NCI-H1105 treated with DMSO at 0.1 percent for 48 hours (cell line): ENCODE measurements at regions not wholly inside any gene's neighbourhood (a gene's known extent, or its start where the extent isn't known, plus 50 kb on each side); places are given as distances from the start of the nearest gene placed in this dataset.

Experiments used
- DNase-seq: peaks from one replicate; lab custom pipeline; 2025; lab: John Stamatoyannopoulos, UW

DNA sequence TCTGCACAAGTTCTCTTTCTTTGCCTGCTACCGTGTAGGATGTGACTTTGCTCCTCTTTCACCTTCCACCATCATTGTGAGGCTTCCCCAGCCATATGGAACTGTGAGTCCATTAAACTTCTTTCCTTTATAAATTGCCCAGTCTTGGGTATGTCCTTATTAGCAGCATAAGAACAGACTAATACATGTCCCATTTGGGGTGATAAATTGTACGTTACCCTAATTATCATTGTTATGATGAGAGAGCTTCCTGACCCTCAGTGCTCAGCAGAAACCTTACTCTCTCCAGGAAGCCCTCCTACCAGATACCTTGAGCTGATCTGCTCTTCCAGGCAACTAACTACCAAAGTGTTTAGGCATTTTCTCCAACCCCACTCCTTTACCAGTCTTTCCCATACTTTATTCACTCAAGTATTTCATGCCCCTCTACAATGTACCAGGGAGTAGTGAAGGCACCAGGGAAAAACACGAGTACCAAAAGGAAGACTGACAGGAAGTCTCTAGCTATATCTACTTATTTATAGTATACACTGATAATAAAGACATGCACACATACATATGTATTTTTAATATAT, 196.2 kb downstream of the MYCN start:
- DNase-seq: no peak

DNA sequence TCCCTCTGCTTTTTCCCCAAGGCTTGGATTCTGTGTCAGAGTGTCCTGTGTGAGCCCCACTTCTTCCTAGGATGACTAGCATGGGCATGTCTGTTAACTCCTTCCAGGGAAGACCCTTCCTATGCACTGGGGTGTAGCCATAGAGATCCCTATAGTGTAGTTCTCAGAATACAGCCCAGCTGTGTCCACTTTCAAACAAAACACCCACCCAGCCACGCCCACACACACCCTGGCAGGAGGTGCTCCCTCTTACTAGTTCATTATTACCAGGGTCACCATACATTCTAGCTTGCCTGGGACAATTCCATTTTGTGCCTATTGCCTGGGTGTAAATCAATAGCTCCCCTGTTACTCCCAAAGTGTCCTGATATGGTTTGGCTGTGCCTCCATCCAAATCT, 195.6 kb downstream of the MYCN start:
- no peak for DNase-seq

DNA sequence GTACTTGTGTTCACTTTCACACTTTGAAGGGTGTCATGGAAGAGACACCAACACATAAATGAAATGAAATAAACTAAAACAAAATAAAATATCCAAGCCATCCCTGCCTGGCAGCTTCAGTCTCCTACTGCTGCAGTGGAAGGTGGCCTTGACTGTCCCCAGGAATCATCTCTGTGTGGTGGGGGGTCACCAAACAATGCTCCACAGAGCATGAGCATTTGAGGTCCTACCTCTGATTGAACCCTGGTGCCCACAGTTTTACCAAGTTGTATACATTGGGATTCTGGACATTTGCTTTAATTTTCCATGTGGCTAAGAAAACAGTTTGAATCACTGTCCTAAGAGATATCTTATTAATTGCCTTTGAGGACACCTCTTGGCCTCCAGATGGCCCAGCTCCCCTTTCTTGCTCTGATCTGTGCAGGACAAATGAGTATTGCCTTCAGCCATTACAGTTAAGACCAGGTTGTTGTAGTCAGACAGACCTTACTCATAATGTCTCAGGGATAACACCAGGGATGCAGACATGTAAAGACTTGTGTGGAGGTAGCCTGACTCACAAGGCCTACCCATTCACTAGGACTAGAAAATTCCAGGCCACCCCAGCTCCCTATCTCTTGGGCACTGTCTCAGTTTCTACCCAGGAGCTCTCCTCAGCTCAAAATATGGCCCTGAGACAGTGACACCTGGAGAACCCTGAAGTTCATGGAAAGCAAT, 195.0 kb downstream of the MYCN start:
- no peak for DNase-seq

DNA sequence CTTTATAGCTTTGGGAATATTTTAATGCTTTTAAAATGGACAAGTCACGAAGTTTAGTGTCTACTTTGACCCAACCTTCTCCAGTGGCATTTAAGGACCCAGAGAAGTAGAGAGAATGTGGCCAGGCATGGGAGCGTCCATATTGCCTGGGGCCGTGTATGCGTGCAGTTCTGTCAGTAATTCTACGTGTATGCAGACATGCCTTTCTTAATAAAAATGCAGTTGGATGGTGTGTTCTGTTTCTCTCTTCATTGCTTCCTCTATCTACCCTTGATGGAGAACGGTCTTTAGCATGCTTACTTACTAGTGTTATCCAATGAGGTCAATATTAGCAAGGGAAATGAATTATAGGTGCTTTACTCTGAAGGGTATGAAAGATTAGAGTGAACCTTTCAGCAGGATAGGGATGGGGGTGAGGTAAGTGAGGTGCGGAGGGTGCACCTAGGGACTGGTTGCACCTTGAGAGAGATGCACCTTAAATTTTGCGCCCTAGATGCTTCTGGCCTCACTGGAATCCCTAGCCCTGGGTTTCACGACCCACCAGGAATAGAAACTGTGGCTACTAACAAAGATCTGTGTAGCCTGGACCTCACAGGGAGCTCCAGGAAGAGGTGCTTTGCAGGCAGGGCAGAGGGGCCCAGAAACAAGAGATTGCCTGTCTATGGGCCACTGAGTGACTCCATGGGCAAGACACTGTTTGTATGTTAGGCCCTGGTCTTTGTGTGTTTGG, 194.3 kb downstream of the MYCN start:
- DNase-seq: no peak

DNA sequence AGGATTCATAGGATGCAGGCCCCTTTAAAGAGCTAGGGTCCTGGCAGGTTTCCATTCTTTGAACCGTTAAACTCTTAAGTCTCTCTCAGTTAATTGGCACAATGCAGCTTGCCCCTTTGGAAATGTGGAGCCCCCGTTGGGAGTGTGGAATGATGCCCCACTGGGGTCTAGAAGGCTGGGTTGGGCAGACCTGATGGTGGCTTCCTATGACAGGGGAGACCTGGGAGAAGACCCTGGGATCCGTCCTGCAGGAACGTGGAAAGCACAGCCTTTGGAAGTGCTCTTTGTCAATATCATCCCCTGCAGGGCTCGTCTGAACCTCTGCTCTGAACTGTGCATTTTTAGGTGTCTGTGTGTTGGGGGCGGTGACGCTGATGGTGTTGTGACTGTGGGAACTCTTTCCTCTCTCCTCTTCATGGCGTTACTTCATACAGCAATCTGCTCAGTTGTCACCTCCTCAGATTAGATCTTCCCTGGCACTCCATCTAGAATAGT, 190.6 kb downstream of the MYCN start:
- no peak for DNase-seq

DNA sequence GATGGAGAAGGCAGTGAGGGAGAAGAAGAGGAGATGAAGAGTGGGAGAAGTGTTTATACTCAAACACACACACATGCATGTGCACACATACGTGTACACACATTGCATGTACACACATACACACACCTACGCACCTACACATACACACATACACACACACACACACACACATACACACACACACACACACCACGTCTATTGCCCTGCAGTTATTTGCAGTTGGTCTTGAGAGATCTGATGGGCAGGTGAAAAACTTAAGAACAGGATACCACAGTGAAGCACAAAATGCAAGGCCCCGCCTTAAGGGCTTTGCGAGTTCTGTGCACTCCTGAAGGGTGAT, 190.2 kb downstream of the MYCN start:
- no peak for DNase-seq

DNA sequence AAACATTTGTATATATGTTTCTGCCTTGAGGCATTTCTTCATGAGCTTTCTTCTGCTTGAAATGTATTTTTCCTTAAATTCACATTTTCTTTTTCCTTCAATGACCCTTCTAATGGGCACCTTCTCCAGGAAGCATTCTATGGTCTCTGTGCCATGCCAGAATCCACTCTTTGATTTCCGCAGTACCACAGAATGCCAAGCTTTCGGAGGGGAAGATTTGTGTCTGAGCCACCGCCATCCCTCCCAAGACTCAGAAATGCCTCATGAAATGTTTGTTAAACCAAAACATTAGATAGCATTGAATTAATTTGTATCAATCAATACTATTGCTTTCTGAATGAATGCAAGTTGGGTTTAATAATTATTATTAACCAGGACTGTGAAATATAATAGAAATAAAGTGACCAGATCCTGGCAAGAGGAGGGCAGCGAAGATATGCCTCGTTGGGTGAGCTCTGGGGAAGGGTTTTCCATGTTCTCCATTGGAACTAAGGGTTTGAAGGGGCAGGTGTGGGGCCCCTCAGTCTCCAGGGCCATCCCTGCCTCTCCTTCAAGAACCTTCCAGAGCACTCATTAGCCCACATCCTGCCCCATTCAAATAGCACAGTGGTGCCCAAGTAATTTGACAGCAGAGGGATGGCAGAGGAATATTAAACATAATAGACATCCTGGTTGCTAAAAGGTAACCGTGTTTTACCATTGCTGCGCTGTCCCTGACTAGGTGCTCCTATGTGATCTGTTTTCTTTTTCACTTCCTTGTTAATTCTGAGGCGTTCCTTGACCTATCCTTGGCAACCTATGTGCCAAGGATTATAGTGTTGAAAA, 189.6 kb downstream of the MYCN start:
- no peak for DNase-seq

DNA sequence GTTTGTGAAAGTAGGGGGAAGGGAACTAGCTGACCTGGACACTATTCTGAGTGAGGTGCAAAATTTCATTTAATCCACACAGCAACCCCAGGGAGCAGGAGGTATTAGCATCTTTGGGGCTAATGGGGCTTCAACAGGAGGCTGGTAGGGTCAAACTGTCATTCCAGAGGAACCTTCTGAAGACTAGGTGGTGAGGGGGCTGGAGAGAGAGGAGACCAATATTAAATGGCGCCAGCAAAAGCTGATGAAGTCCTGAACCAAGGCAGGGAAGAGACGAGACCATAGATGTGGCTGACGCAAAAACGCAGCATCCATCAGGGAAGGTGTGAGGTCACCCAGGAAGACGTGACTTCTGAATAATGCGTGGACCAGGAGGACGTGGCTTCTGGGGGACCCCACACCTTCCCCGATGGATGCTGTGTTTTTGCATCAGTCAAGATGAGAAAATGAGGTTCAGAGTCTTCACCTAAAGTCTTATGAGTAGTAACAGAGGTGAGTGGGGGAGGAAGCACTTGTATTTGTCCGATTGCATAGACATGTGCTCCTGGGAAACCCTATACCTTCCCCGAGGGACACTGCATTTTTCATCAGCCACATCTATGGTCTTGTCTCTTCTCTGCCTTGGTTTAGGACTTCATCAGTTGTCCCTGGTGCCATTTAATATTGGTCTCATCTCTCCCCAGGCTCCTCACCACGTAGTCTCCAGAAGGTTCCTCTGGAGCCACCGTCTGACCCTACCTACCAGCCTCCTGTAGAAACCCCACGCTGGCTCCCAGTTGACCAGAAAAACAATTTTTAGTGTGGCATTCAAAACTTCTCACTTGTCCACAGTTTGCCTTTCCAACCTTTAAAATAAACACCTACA, 188.6 kb downstream of the MYCN start:
- no peak for DNase-seq

DNA sequence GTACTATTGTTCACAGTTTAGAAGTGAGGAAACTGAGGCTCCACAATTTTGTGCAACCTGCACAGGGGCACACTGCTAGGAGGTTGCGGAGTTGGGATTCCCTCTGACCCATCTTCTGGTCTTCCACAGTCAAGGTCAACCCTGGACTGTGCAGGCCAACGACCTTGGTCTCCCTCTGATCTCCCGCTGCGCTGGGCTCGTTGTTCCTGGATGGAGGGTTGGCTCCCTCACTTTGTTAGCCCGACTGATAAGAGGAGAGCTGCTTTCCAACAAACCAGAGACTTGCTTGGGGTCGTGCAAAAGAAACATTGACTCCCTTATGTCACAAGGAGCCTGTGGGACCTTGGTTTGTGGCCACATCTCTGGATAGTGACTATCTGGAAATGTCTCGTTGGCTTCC, 187.6 kb downstream of the MYCN start:
- DNase-seq: no peak

DNA sequence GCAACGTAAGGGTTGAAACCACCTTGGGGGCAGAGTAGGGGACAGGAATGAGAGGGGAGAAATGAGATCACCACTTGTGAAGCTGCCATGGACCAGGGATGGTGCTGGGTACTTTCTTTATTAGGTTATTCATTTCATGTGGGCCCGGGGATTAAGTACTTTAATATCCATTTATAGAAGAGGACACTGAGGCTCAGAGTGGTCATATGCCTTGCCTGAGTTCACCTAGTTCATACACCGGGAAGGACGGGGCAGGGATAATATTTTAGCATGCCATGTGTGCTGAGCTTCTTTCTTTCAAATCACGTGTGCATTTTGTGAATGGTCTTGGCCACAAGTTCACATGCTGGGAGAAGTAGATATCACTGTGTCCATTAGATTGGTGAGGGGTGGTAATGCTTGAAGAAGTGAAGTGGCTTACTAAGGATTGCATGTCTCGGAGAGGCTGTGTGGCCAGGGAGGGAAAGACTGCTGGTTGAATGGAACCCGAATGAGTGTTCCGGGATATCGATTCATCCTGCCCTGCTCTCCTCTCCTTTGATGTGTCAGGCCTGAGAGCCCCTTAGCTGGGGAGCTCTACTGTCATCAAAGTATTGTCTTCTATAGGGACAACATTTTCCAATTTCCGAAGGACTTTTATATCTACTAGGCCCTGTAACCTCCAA, 187.1 kb downstream of the MYCN start:
- DNase-seq: no peak

DNA sequence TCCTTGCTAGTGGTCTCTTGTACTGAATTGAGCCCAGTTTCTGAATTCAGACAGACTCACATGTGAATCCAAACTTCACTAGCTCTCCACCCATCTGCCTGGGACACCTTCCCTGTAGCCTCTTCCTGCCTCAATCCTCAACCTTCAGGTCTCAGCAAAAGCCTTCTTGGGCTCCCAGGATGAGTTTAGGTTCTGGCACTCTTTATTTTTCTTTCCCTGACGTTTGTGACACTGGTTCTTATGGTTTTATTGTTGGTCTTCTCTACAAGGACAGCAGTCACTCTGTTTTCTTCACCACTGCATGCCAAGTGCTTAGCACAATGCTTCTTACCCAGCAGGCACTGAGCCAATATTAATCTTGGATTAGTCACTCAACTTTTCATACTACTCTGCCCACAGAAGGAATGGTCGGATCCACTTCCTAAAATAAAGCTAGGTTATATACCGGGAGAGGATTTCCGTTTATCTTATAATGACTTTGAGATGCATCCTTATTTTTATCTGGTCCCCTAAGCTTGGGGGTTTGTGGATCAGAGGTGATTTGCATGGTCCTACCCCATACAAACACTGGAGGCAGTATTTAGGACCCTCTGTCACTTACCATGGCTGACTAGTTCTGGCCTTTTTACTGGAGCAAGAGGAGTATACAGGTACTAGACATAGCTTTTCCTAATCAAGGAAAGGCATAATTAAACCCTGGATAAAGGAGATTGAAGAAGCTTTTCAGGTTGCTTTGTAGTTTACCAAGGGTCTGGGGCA, 186.3 kb downstream of the MYCN start:
- DNase-seq: no peak

DNA sequence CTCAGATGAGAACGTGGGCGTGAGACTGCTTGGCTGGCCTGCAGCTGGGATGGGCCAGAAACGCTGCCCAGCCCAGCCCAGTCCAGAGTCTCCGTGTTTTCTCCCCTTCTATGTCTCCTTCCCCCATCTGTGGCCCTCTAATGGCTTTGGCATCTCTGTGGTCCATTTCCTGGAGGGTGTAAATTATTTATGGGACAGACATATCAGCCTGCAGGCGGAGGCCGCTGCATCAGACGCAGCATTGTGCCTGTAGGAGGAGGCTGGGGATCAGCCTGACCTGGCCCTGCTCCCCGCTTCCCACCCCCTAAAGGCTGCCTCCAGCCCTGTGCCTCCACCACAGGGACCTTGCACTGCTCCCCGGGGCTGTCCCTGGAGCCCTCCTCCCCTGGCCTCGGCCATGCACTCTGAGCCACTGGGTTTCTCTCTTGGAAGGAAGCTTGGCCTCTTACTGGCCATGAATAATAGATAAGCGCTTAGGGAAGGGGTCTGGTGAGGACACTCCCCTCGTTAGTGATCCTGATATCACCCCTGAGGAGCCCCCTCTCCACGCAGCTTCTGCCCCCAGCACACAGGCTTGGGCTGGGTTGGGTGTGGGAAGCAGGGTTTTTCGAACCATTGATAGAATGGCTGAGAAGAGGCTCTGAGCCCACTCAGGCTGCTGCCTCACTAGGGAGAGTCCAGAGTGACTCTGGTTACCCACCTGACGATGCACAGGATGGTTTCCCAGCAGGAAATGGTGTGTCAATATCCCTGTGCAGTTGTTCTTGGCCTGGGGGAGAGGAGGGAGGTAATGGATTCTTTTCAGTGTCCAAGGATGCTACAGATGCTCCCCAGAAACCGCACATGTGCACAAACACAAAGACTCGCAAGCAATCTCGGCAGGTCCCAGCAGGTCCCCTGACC, 185.5 kb downstream of the MYCN start:
- no peak for DNase-seq

DNA sequence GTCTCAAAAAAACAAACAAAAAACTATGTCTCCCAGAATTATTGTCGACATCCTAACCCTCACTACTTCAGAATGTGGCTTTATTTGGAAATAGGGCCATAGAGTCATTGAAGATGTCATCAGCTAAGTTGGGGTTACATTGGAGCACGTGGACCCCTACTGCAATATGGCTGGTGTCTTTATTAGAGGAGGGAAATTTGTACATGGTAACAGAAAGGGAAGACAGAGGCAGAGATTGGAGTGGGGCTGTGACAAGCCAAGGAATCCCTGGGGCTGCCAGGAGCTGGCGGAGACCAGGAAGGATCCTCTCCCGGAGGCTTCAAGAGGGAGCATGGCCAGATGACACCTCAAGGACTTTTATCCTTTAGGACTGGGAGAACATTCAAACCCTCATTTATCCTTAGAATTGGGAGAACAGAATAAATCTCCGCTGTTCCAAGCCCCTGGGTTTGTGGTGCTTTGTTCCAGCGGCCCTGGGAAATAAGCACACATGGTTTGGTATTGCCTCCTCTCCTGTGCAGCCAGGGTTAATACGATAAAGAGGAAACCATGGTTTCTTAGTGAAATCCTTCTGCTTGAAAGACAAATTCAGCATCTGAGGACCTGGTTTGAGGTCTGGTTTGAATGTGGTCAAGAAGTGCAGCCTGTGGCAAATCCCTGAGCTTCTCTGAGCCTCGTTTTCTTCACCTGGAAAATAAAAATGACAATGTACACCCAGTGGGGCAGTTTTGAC, 184.7 kb downstream of the MYCN start:
- DNase-seq: no peak

DNA sequence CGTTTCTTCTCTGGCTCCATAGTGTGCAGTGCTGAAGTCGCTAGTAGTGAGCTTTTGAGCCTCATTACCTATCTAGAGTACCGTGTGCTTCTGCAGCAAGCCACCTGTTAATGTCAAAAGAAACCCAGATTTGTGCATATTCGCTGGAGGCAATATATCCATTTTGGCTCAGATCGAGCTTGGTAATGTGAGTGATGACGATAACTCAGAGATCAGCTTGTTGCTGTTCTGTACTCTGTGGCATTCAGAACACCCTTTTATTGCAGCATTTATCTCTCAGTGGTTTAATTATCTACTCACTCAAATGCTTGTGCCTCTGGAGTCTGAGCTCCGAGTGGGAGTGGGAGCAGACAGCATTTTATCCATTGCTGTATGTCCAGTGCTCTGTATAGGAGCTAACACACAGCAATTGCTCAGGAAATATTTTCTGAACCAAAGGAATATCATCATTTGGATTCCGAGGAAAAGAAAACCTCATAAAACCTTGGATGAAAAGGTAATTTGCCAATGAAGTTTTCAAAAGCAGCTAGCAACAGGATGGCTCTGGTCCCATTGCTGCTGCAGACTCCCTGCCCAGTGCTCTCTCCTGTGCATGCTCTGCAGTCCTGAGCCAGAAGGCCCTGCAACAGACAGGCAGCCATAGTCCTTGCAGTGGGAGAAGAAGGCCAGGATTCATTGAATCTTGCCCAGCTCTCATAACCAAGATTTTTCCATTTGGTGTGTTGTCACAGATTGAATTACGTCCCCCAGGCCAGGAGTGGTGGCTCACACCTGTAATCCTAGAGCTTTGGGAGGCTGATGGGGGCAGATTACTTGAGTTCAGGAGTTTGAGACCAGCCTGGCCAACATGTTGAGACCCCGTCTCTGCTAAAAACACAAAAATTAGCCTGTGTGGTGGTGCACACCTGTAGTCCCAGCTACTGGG, 183.8 kb downstream of the MYCN start:
- DNase-seq: no peak

DNA sequence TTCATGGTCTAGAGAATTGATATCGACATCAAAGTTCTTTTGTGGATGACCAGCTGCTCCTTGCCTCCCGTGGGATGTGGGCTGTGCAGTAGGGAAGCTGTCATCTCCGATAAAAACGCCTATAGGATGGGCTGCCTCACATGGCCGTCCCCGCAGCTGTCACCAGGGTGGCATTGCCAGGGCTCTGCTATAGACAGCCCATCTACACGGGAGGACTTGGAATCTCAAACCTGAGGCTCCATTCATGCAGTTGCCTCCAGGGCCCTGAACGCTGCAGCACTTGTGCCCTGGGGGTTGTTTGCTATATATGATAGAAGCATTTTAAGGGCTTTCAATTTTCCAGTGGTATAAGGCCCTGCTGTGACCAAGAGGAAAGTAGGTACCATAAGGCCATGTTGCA, 183.1 kb downstream of the MYCN start:
- DNase-seq: no peak

DNA sequence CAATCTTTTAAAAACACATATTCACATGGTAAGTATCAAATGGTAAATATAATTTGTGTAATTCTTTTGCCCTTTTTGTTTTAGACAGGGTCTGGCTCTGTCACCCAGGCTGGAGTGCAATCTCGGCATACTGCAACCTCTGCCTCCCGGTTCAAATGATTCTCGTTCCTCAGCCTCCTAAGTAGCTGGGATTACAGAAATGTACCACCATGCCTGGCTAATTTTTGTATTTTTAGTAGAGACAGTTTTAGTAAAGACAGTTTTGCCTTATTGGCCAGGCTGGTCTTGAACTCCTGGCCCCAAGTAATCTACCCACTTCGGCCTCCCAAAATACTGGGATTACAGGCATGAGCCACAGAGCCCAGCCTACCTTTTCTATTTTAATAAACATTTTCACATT, 182.2 kb downstream of the MYCN start:
- DNase-seq: no peak

DNA sequence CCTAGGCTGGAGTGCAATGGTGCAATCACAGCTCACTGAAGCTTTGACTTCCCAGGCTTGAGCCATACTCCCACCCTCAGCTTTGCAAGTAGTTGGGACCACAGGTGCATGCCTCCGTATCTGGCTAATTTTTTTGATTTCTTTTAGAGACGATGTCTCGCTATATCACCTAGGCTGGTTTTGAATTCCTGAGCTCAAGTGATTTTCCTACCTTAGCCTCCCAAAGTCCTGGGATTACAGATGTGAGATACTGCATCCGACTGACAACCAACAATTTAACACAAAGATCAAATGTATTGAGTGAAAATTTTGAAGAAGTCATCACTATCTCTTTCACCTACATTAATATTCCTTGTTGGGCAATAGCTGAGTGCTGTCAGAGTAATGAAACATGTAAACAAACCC, 181.6 kb downstream of the MYCN start:
- no peak for DNase-seq
